ENCODE measurements at regions not wholly inside any gene's neighbourhood (a gene's known extent, or its start where the extent isn't known, plus 50 kb on each side); places are given as distances from the start of the nearest gene placed in this dataset.

DNA sequence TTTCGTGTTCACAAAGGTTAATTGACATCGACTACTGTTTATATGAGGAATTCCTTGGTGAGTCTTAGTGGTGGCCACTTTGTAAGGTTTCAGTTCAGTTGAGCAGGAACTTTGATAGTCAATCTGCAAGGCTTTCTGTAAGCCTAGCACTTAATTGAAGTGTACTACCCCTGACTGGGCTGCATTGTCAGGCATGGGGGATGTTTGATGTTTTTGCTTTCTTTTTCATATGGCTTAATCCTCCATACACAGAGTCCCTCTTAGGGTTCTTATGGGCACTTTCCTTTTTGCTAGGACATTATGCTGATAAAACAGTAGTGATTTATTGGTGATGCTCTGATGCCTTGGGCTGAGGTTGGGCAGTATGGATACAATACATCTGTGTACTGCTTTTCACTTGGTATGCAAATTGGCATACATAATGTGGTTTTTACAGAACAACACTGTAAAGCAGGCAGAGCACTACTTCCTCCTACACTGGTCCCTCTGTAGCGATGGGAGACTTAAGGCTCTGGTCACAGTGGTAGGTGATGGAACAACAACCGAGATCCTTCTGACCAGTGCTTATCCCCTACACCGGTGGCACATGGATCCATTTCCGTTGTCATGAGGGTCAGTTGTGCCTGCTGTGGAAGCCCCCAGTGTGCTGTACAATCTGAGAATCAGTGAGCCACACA lies 261.0 kb downstream of the MFSD1 start:
- H3K4me3 Mint-ChIP-seq: no peak overlapping the region
- no peak overlapping the region for H3K27ac Mint-ChIP-seq (ENCODE audit: low read depth)

DNA sequence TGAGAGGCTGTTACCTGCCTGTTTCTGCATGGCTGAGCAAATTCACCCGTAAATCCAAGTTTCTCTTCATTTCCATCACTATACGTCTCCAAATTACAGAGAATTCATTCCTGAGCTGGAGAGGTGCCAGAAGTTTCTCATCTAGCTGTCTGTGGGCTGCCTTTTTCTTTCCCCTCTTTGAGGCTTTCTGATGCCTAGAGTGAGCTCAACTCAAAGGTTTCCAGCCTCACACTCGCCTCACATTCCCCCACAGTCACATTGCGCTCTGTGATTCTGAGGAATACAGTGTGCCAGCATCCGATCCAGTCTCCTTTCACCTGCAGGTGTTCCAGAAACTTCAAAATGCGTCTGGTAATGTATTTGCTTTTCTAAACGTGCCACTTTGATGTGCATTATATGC lies 267.2 kb downstream of the MFSD1 start, which contains the start of gene IQCJ:
IQCJ (plus strand) TSS at position 229 of the 400 bp plus-strand sequence.
- no peak within 1 kb of the TSS for H3K4me3 Mint-ChIP-seq
- no peaks in the 10 kb centered on the region for H3K4me1 Mint-ChIP-seq
- DNase-seq (ENCODE audit: low spot score in 2 of 2) (no peak), ATAC-seq (replicated peaks; ENCODE audit: extremely low read depth, poor library complexity, severe bottlenecking) (no peak)
- no peaks in the 10 kb centered on the region for H3K36me3 Mint-ChIP-seq (ENCODE audit: insufficient read depth)
- no peaks in the 10 kb centered on the region for H3K9me3 Mint-ChIP-seq
- no peak within 1 kb of the TSS for H3K27ac Mint-ChIP-seq (ENCODE audit: low read depth)
- H3K27me3 Mint-ChIP-seq: no peaks in the 10 kb centered on the region

More for the DNA sequence above, 261.0 kb downstream of the MFSD1 start:
- Mint-ChIP-seq H3K27me3 (no peaks in the 10 kb centered on the region), H3K36me3 (ENCODE audit: insufficient read depth) (no peaks in the 10 kb centered on the region), H3K9me3 (peaks cover 11% of the 10 kb centered on the region), H3K4me1 (no peaks in the 10 kb centered on the region)
- DNase-seq (ENCODE audit: low spot score in 2 of 2) (no peak), ATAC-seq (replicated peaks; ENCODE audit: extremely low read depth, poor library complexity, severe bottlenecking) (no peak)

DNA sequence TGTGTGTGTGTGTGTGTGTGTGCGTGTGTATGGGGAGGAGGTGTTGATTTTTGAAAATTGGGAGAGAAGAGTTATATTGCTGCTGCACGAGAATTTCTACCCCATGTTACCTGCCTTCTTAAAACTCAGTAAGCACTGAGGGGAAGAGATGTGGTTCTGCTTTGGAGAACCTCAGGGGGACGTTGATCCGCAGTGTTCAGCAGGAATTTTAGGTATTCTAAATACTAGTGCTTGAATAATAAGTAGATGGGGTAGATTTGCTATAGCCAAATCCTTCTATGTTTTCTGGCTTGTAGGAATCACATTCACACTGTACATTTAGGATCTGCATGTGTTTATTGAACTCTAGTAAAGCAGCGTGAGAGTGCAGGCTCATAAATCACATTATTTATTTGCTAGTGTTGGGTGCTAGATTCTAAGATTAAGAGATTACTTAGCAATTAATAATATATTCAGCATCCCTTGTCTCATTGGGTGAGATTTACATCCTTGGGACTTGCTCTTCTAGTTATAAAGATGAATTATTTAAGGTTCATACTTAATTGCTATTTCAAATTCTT lies 268.1 kb downstream of the MFSD1 start:
- H3K9me3 Mint-ChIP-seq: no peaks in the 10 kb centered on the region
- H3K27me3 Mint-ChIP-seq: no peaks in the 10 kb centered on the region
- ATAC-seq (replicated peaks; ENCODE audit: extremely low read depth, poor library complexity, severe bottlenecking): no peak
- no peak for DNase-seq (ENCODE audit: low spot score in 2 of 2)
- H3K36me3 Mint-ChIP-seq (ENCODE audit: insufficient read depth): no peaks in the 10 kb centered on the region
- H3K4me1 Mint-ChIP-seq: no peaks in the 10 kb centered on the region
- no peak overlapping the region for H3K4me3 Mint-ChIP-seq
- H3K27ac Mint-ChIP-seq (ENCODE audit: low read depth): no peak overlapping the region

DNA sequence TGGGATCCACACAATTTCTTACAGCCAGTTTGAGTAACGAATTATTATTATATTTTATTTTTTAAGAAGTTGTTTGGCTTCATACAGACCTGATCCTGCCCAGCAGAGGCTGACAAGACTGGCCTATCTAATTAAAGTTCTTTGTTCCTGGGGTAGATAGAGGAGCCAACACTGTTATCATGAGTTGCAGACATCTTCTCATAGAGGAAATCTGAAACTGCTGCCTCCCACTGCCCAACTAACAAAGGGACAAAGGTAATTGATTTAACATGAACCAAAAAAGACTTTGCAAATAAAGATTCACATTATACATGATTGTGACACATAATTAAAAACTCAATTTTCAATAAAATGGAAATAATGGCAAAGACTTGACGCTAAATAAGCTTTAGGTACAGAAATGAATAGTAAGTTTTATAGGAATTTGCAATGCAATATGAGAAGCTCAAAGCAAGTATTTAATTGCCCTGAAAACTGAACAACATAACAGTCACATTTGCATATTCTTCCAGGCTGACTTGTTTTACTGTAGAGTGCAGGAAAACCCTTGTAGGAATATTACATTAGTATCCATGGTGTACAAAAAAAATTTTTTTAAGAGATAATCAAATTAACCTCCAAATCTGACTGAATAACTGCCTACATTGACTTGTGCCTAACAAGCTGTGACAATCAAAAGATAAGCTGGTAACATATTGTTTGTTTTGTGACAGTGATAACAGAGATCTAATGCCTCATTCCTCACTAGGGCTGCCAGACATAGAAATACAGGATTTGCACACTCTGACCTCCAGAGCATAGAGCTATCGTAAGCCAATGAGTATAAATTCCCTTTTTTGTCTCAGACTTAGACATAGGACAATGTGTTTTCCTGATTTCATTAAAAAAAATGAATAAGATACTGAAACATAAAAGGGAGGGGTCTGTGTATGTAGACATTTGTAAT lies 273.2 kb downstream of the MFSD1 start:
- no peaks in the 10 kb centered on the region for H3K4me1 Mint-ChIP-seq
- no peak overlapping the region for H3K27ac Mint-ChIP-seq (ENCODE audit: low read depth)
- no peak overlapping the region for H3K4me3 Mint-ChIP-seq
- no peaks in the 10 kb centered on the region for H3K27me3 Mint-ChIP-seq
- no peaks in the 10 kb centered on the region for H3K9me3 Mint-ChIP-seq
- DNase-seq (ENCODE audit: low spot score in 2 of 2) (no peak), ATAC-seq (replicated peaks; ENCODE audit: extremely low read depth, poor library complexity, severe bottlenecking) (no peak)
- H3K36me3 Mint-ChIP-seq (ENCODE audit: insufficient read depth): no peaks in the 10 kb centered on the region

DNA sequence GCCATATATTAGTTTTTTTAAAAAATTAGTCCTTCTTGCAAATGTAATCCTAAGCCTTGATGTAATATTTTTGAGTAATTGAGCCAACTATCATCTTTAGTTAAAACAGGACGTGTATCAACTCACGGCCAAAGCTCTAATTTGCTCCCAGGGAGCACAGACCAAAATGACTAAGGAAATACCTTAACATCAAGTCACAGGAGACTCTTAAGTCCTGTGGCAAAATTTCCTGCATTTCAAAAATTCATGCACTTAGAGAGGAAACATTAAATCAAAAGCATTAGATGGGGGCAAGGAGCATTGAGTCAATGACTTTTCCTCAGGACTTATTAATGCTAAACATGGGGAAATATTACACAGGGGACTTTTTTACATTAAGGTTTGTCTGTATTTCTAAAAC lies 276.0 kb downstream of the MFSD1 start:
- H3K9me3 Mint-ChIP-seq: peaks cover 8% of the 10 kb centered on the region
- ATAC-seq (replicated peaks; ENCODE audit: extremely low read depth, poor library complexity, severe bottlenecking) (no peak), DNase-seq (ENCODE audit: low spot score in 2 of 2) (no peak)
- no peak overlapping the region for H3K4me3 Mint-ChIP-seq
- no peak overlapping the region for H3K27ac Mint-ChIP-seq (ENCODE audit: low read depth)
- H3K4me1 Mint-ChIP-seq: no peaks in the 10 kb centered on the region
- H3K27me3 Mint-ChIP-seq: no peaks in the 10 kb centered on the region
- H3K36me3 Mint-ChIP-seq (ENCODE audit: insufficient read depth): no peaks in the 10 kb centered on the region

DNA sequence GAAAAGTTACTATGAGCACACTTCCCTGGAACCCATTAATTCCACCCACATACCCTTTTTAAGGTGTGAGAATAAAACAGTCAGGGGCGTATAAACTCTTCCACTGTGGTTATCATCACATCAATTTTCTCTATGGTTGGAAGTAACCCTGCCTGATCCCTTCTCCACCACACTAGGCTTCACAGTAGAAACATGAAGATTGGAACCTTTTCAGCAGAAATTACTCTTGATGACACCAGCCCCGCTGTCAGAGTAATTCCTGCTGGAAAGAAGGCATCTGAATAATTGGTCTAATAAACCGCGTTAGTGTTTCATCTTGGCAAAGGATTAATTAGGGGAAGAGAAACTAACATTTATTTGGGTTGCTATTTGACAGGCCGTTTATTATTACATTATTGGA lies 278.4 kb downstream of the MFSD1 start:
- H3K4me1 Mint-ChIP-seq: no peaks in the 10 kb centered on the region
- H3K27ac Mint-ChIP-seq (ENCODE audit: low read depth): no peak overlapping the region
- H3K36me3 Mint-ChIP-seq (ENCODE audit: insufficient read depth): no peaks in the 10 kb centered on the region
- DNase-seq (ENCODE audit: low spot score in 2 of 2) (no peak), ATAC-seq (replicated peaks; ENCODE audit: extremely low read depth, poor library complexity, severe bottlenecking) (no peak)
- H3K27me3 Mint-ChIP-seq: no peaks in the 10 kb centered on the region
- peaks cover 8% of the 10 kb centered on the region for H3K9me3 Mint-ChIP-seq
- no peak overlapping the region for H3K4me3 Mint-ChIP-seq

DNA sequence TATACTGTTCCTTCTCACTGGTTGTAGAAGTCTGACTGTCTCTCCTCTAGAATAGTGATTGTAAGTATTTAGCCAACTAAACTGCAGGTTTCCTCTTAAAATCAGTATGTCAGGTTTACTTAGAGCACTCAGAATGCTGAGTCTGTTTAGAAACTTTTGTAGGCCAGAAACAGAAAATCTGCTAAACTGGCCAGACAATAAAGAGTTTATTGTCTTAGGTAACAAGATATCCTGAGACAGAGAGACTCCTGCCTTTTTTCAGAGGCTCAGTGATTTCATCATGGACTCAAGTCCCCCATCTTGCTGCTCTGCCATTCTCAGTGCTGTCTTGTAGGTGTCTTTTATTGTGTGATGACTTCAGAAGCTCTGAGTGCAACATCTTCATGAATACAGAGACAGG lies 279.0 kb downstream of the MFSD1 start:
- Mint-ChIP-seq H3K36me3 (ENCODE audit: insufficient read depth) (no peaks in the 10 kb centered on the region), H3K4me3 (no peak overlapping the region), H3K27me3 (no peaks in the 10 kb centered on the region), H3K4me1 (no peaks in the 10 kb centered on the region), H3K27ac (ENCODE audit: low read depth) (no peak overlapping the region), H3K9me3 (peaks cover 8% of the 10 kb centered on the region)
- DNase-seq (ENCODE audit: low spot score in 2 of 2) (no peak), ATAC-seq (replicated peaks; ENCODE audit: extremely low read depth, poor library complexity, severe bottlenecking) (no peak)

DNA sequence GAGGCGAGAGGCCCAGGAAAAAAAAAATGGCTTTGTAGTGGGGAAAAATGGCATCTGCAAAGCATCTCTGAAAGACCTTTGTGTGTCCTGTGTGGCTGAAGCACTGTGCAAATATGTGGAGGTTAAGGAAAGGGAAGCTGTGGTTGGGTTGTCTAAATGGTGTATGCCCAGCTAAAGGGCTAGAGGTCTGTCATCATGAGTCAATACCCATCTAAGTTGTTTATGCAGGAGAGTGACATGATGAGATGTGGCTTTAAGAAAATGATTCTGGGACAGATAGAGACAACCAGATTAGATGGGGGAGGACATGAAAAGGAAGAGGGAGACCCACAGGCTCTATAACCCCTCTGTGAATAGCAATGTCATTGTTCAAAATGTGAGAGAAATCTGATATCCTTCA lies 280.7 kb downstream of the MFSD1 start:
- Mint-ChIP-seq H3K4me3 (no peak overlapping the region), H3K27ac (ENCODE audit: low read depth) (no peak overlapping the region), H3K36me3 (ENCODE audit: insufficient read depth) (no peaks in the 10 kb centered on the region), H3K9me3 (peaks cover 8% of the 10 kb centered on the region), H3K4me1 (no peaks in the 10 kb centered on the region), H3K27me3 (no peaks in the 10 kb centered on the region)
- no peak for ATAC-seq (replicated peaks; ENCODE audit: extremely low read depth, poor library complexity, severe bottlenecking)
- no peak for DNase-seq (ENCODE audit: low spot score in 2 of 2)

DNA sequence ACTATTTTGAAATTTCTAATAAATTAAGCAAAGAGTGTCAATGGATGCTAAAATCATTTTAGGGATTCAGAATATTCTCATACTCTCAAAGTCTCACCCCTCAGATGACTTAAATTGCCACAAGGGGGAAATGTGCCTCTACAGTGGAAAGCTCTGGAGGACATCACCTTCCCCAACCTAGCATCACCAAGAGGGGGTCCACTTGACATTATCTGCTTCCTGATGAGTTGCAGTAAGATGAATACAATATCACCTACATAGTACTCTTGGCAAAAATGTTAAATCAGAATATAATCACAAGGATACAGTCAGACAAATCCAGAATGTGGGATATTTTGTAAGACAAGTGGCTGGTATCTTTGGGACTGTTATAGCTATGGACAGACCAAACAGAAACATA lies 290.1 kb downstream of the MFSD1 start:
- no peak overlapping the region for H3K27ac Mint-ChIP-seq (ENCODE audit: low read depth)
- H3K27me3 Mint-ChIP-seq: no peaks in the 10 kb centered on the region
- no peak for ATAC-seq (replicated peaks; ENCODE audit: extremely low read depth, poor library complexity, severe bottlenecking)
- H3K36me3 Mint-ChIP-seq (ENCODE audit: insufficient read depth): no peaks in the 10 kb centered on the region
- H3K4me1 Mint-ChIP-seq: no peaks in the 10 kb centered on the region
- no peak for DNase-seq (ENCODE audit: low spot score in 2 of 2)
- no peaks in the 10 kb centered on the region for H3K9me3 Mint-ChIP-seq
- H3K4me3 Mint-ChIP-seq: no peak overlapping the region

DNA sequence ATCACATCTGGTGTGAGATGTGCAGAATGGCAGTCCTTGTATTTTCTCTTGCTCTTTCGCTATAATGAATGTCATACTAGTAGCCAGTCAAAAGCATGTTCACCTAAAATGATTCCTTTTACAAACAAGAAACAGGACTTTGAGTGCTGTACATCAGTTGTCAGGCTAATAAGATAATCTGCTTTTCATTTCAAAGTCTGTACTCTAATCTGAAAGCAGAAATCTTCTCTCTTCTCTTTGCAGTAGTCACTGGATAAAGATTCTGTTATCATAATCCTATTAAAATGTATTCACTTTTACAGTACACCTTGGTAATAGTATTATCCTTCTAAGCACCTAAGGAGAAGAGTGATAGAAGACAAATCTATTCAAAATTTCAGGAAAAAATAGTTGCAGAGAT lies 300.1 kb downstream of the MFSD1 start:
- ATAC-seq (replicated peaks; ENCODE audit: extremely low read depth, poor library complexity, severe bottlenecking): no peak
- Mint-ChIP-seq H3K4me1 (no peaks in the 10 kb centered on the region), H3K36me3 (ENCODE audit: insufficient read depth) (no peaks in the 10 kb centered on the region), H3K4me3 (no peak overlapping the region), H3K27ac (ENCODE audit: low read depth) (no peak overlapping the region), H3K27me3 (no peaks in the 10 kb centered on the region), H3K9me3 (no peaks in the 10 kb centered on the region)
- DNase-seq (ENCODE audit: low spot score in 2 of 2): no peak

DNA sequence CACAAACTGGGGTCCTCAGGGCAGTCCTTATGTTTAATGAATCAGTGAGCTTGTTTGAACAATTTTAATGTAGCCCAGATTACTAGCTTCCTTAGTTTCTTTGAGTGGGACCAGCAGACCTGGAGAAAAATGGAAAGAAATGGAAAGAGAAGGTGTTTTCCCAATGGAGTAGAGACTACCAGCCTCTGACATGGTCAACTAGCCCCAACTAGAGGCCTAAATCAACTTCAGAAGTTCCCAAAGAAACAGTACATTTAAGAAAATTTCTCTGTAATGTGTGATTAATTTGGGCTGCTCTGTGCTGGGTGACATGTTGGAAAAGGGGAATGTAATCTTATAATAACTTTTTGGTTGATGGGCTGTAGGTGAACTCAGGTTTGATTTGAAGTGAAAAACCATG lies 310.9 kb downstream of the MFSD1 start:
- ATAC-seq (replicated peaks; ENCODE audit: extremely low read depth, poor library complexity, severe bottlenecking) (no peak), DNase-seq (ENCODE audit: low spot score in 2 of 2) (no peak)
- Mint-ChIP-seq H3K4me3 (no peak overlapping the region), H3K9me3 (no peaks in the 10 kb centered on the region), H3K4me1 (no peaks in the 10 kb centered on the region), H3K27ac (ENCODE audit: low read depth) (no peak overlapping the region), H3K36me3 (ENCODE audit: insufficient read depth) (no peaks in the 10 kb centered on the region), H3K27me3 (no peaks in the 10 kb centered on the region)

DNA sequence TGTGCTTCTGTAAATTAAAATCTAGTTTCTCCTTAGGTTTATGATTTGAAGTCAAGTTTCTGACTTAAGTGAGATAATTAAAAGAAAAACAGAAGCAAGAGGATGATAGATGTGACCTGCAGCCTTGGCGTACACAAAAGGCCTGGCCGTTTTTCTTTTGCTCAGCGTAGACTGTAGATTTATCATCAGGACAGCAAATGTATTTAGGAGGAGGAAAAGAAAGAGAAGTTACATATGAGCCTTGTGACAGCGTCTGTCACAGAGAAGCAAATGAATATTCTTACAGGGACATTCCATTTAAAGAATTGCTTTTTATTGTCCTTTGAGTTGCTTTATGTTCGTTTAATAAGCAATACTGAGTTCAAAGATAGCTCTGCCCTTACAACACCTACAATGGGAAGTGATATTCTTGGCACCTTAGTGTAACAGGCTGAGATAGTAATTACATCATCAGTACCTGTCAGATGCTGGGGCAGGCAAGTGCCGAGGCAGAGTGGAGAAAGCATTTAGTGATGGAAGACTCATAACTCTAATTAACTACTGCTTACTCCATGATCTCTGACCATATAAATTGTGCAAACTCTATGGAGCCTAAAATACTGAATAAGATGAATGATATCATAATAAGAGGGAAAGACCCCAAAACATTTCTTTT lies 311.5 kb downstream of the MFSD1 start:
- H3K27me3 Mint-ChIP-seq: no peaks in the 10 kb centered on the region
- ATAC-seq (replicated peaks; ENCODE audit: extremely low read depth, poor library complexity, severe bottlenecking) (no peak), DNase-seq (ENCODE audit: low spot score in 2 of 2) (no peak)
- no peaks in the 10 kb centered on the region for H3K36me3 Mint-ChIP-seq (ENCODE audit: insufficient read depth)
- H3K4me1 Mint-ChIP-seq: no peaks in the 10 kb centered on the region
- H3K4me3 Mint-ChIP-seq: no peak overlapping the region
- H3K27ac Mint-ChIP-seq (ENCODE audit: low read depth): no peak overlapping the region
- no peaks in the 10 kb centered on the region for H3K9me3 Mint-ChIP-seq

Data from central memory CD8-positive, alpha-beta T cell (primary cell).